ENCODE measurements at regions not wholly inside any gene's neighbourhood (a gene's known extent, or its start where the extent isn't known, plus 50 kb on each side); places are given as distances from the start of the nearest gene placed in this dataset.

GRCh38 chr5:145574889-145575573 is 260.1 kb downstream of the PRELID2 start:
- TF ChIP-seq, protein P1, sequence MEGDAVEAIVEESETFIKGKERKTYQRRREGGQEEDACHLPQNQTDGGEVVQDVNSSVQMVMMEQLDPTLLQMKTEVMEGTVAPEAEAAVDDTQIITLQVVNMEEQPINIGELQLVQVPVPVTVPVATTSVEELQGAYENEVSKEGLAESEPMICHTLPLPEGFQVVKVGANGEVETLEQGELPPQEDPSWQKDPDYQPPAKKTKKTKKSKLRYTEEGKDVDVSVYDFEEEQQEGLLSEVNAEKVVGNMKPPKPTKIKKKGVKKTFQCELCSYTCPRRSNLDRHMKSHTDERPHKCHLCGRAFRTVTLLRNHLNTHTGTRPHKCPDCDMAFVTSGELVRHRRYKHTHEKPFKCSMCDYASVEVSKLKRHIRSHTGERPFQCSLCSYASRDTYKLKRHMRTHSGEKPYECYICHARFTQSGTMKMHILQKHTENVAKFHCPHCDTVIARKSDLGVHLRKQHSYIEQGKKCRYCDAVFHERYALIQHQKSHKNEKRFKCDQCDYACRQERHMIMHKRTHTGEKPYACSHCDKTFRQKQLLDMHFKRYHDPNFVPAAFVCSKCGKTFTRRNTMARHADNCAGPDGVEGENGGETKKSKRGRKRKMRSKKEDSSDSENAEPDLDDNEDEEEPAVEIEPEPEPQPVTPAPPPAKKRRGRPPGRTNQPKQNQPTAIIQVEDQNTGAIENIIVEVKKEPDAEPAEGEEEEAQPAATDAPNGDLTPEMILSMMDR (IDR thresholded peaks at IDR 0.05; ENCODE audit: extremely low read depth, missing control alignments) = no peak
- DNase-seq (ENCODE audit: low spot score) = no peak

GRCh38 chr5:145568581-145568980 is 266.6 kb downstream of the PRELID2 start:
- no peak for DNase-seq (ENCODE audit: low spot score)
- TF ChIP-seq, protein P1 (IDR thresholded peaks at IDR 0.05; ENCODE audit: extremely low read depth, missing control alignments) = no peak

- no peak for DNase-seq (ENCODE audit: low spot score)
Measured at GRCh38 chr5:145562931-145563330, 272.2 kb downstream of the PRELID2 start.

GRCh38 chr5:145558288-145558687 is 276.9 kb downstream of the PRELID2 start:
- TF ChIP-seq, protein P1 (IDR thresholded peaks at IDR 0.05; ENCODE audit: extremely low read depth, missing control alignments) = no peak
- DNase-seq (ENCODE audit: low spot score) = no peak

More at GRCh38 chr5:145562931-145563330, 272.2 kb downstream of the PRELID2 start:
- TF ChIP-seq, protein P1 (IDR thresholded peaks at IDR 0.05; ENCODE audit: extremely low read depth, missing control alignments) = no peak

DNA sequence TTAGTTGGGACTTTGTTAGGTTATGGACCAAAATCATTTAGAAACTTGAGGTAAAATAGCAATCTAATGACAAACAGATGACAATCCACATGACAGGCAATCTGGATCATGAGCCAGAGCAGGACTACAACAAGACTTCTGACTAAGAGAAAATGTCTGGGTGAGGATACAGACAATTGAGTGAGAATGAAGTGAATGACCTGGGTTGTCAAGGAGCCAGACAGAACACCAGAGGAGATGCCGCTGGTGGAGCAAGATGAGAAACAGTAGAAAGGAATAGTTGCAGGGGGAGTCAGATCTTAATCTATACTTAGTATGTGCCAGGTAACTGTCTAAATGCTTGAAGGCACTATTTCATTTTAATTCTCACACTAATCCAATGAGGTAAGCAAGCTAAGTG is 277.8 kb downstream of the PRELID2 start:
- TF ChIP-seq, protein P1 (IDR thresholded peaks at IDR 0.05; ENCODE audit: extremely low read depth, missing control alignments) = no peak
- DNase-seq (ENCODE audit: low spot score) = no peak

GRCh38 chr5:145554399-145554798 is 280.7 kb downstream of the PRELID2 start:
- no peak for DNase-seq (ENCODE audit: low spot score)
- TF ChIP-seq, protein P1 (IDR thresholded peaks at IDR 0.05; ENCODE audit: extremely low read depth, missing control alignments) = no peak

GRCh38 chr5:145553177-145553576 is 282.0 kb downstream of the PRELID2 start:
- TF ChIP-seq, protein P1 (IDR thresholded peaks at IDR 0.05; ENCODE audit: extremely low read depth, missing control alignments) = no peak
- no peak for DNase-seq (ENCODE audit: low spot score)
